Fibroblast of villous mesenchyme (primary cell): ENCODE measurements at regions not wholly inside any gene's neighbourhood (a gene's known extent, or its start where the extent isn't known, plus 50 kb on each side); places are given as distances from the start of the nearest gene placed in this dataset.

Experiments
- DNase-seq: peaks from one replicate; pipeline ENCODE4 v3.0.0-alpha.2; 2010; ENCODE audit warnings: low read depth
- H3K4me3 ChIP-seq: 2 replicates; pipeline ENCODE4 v1.5.1; 2011; ENCODE audit warnings: low read depth, mild to moderate bottlenecking, low read length
- CTCF ChIP-seq: IDR thresholded peaks from 2 replicates; pipeline ENCODE4 v1.5.1; 2012; ENCODE audit warnings: low read depth, mild to moderate bottlenecking, low read length; ENCODE audit not compliant: insufficient read depth

- DNase-seq: peak; percentile 54
- H3K4me3 ChIP-seq: no peak overlapping the region
These were observed 77.3 kb upstream of the NOCT start for GRCh38 chr4:138938366-138938690.

GRCh38 chr4:138935135-138935807 is 80.3 kb upstream of the NOCT start:
- DNase-seq: no peak
- TF ChIP-seq CTCF: no peak
- H3K4me3 ChIP-seq: no peak overlapping the region

More at GRCh38 chr4:138938366-138938690, 77.3 kb upstream of the NOCT start:
- peak; percentile 43 for TF ChIP-seq CTCF

GRCh38 chr4:138927072-138927471 is 88.5 kb upstream of the NOCT start:
- TF ChIP-seq CTCF: no peak
- H3K4me3 ChIP-seq: no peak overlapping the region
- DNase-seq: no peak

- no peak for DNase-seq
These were observed 90.1 kb upstream of the NOCT start for GRCh38 chr4:138925495-138925894.

GRCh38 chr4:138919094-138919936 is 96.3 kb upstream of the NOCT start:
- peak; percentile 79 for DNase-seq
- TF ChIP-seq CTCF: peak; percentile 83
- H3K4me3 ChIP-seq: no peak overlapping the region

More at GRCh38 chr4:138925495-138925894, 90.1 kb upstream of the NOCT start:
- H3K4me3 ChIP-seq: no peak overlapping the region
- TF ChIP-seq CTCF: no peak

- DNase-seq: no peak
- no peak overlapping the region for H3K4me3 ChIP-seq
- TF ChIP-seq CTCF: no peak
These were observed 97.3 kb upstream of the NOCT start for GRCh38 chr4:138918169-138918869.
